Left colon (tissue), 2 donors: ENCODE measurements at regions not wholly inside any gene's neighbourhood (a gene's known extent, or its start where the extent isn't known, plus 50 kb on each side); places are given as distances from the start of the nearest gene placed in this dataset.
"Not testable (repeated sequence)": the region's sequence is repeated elsewhere in the genome, so short reads cannot be mapped to it uniquely, and the experiment has no call there.

Experiments used
- ATAC-seq: fragments of 200-7000 bp; cut with Tn5 transposase; one replicate; pipeline ENCODE4 v1.9.1; 2020; ENCODE audit warnings: mild to moderate bottlenecking, moderate library complexity
- DNase-seq, 2 donors: peaks; one replicate each; pipeline ENCODE4 v3.0.0-alpha.2; 2020
- intact Hi-C, 2 donors: fragments of 100-400 bp; cut with DNase I in 1 of 2; cut with micrococcal nuclease in 1 of 2; formaldehyde crosslinking; loops; one replicate each; pipeline versions ENCODE4 v1.11.2 to v1.14.0; 2022; cut with DNase I, micrococcal nuclease
- donor health status: DM: no; HTN: no; CAD: no.
- donor health status: DM: yes; HTN: yes; CAD: no.

DNA sequence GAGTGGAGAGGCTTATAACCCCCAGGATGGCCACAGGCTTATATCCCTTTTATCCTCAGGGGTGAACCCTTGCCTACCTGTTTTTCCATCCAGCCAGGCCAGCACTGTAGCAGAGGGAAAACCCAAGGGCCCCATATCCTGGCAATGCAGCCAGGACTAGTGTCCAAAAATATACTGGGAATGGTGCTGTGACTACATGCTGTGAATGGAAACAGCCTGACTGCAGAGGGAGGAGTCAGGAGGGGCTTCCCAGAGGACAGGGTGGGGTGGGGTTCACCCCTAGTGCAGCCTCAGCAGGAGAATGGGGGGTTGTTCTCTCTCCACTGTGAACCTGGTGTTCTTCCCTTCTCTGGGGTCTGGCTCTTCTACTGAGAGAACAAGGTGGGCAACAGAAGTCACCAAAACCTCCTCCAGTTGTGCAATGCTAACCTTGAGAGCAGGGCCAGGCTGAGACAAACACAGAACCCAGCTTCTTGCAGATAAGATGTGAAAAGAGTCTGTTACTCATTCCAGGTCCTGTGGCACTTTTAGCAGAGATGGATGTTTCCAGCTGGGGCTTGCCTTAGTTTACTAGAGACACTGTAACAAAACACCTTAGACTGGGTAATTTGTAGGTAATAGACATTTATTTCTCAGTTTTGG, 198.2 kb upstream of the PLGLB2 start:
- ATAC-seq, intact Hi-C loops, DNase-seq: not testable (repeated sequence)

DNA sequence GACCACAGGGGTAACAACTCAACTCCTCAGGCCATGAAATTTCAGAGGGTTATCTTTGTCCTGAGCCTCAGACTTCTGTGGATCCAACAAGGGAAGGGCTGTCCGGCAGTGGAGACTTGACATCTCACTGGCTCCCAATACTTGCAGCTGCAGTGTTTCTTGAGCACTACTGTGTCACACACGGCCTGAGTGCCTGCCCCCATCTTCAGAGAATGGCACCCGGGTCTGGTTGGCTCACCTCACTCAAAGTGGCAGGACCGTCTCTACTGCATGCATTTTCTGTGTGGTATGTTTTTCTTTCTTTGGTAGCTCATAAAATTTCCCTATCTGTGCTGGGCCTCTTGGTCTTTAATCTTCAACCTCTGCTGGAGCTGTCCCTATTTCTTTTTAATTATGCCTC, 193.2 kb upstream of the PLGLB2 start:
- intact Hi-C loops, DNase-seq, ATAC-seq: not testable (repeated sequence)

DNA sequence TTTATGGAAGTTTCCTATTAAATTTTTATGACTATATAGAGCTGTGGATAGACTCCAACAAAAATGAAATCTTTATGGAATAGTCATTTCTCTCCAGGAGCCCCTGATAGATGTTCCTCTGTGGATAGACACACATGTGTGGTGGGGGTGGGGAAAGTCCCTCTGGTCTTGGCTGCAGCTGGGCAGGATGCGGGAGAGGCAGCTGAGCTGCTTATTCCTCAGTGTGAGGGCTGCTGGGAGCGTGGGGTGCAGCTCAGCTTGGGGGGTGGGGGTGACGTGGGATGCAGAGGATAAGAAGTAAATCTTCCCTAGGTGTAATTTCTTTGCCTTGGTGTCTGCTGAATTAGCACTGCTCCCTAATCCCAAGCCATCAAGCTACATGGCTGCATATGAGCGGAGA, 192.8 kb upstream of the PLGLB2 start:
- ATAC-seq, intact Hi-C loops, DNase-seq: not testable (repeated sequence)

DNA sequence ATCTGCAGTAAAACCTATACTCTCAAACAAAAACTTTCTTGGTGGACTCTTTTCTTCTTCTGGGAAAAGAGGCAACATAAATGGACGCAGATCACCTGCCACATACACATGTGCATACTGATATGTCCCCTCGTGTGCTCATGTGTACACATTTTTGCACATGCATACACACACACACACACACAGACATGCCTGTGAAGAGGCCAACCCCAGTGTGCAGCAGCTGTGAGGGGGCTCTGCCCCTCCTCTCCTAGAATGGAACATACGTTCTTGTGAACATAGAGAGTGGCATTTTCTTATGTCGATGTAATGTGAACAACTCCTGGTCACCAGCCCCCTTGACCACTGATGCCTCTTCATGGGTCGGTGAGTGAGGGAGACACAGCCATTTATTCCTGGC, 188.9 kb upstream of the PLGLB2 start:
- DNase-seq, ATAC-seq, intact Hi-C loops: not testable (repeated sequence)

DNA sequence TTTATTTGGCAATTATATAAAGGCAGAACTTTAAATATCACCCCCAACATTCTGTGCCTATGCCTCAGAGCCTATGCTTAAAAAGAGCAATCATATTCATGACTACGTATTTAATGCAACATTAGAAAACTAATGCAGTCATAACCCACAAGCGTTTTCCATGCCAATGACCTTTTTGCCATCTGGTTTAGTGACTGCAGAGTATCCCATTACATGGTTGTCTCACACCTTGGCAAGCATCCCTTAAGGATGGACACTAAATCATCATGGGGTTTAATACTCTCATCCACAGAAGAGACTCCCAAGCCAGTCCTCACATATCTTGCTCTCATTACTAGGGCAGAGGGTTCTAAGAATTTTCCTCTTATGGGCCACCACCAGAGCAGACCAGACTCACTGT, 188.2 kb upstream of the PLGLB2 start:
- ATAC-seq, intact Hi-C loops, DNase-seq: not testable (repeated sequence)

DNA sequence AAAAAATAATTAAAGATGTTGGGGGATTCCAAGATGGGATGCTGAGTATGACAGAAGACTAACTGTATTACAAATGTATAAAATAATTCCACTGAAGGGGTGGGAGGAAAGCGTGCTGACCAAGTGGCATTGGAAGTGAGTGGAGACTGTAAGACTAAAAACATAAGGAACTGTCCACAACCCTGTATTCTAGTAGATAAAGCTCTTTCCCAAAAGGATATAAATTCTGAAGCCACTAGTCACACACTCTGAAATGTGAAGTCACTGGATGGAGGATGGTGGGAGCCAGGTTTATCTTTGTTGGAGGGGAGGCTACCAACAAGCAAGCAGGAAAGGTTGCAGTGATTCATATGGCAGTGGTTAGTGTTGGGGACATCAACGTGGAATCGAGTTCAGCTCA, 182.8 kb upstream of the PLGLB2 start:
- intact Hi-C loops, DNase-seq, ATAC-seq: not testable (repeated sequence)

DNA sequence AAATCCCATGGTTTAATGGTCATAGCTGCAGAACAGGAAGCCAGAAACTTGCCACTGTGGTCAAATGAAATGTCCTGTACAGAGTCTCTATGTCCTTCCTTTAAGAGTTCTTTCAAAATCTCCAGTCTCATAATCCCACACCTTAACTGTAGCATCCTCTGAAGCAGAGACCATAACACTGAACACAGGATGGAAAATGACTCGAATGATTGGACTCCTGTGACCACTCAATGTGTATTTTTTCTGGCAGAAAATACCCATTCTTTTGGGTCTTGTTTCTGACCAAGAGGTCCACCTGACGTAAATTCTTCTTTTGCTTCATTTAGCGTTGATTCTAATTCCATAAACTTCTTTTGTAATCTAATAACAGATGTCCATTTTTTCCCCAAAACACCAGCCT, 181.4 kb upstream of the PLGLB2 start:
- DNase-seq, ATAC-seq, intact Hi-C loops: not testable (repeated sequence)

DNA sequence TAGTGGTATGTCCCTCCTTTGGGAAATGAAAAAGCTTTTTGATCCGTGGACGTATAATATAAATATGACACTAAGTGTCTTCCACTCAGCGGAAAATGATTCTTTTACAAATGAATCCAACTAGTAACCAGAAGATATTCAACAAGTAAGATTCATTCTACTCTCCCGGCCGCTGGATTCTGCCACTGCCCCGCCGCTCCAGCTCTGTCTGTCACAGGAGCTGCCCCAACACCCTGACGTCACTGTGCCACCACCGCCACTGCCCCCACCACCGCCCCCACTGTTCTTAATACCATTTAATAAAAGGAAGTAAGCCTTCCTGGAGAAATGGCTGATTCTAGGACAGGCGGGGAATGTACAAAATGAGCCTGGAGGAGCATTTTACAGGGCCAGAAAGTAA, 180.8 kb upstream of the PLGLB2 start:
- DNase-seq, intact Hi-C loops, ATAC-seq: not testable (repeated sequence)

DNA sequence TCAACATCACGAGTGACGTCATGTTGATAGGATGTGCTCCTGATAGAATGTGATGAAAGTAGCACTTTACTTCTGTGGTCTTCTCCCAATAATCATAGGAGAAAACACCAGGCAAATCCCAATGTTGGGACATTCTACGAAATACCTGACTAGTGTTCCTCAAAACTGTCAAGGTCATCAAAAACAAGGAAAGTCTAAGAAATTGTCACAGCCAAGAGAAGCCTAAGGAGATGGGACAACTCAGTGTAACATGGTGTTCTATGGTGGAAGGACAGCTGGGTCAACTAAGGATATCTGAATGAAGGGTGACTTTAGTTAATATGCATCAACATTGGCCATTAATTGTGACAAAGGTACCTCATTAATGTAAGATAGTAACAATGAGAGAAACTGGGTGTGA, 180.0 kb upstream of the PLGLB2 start:
- intact Hi-C loops, DNase-seq, ATAC-seq: not testable (repeated sequence)

DNA sequence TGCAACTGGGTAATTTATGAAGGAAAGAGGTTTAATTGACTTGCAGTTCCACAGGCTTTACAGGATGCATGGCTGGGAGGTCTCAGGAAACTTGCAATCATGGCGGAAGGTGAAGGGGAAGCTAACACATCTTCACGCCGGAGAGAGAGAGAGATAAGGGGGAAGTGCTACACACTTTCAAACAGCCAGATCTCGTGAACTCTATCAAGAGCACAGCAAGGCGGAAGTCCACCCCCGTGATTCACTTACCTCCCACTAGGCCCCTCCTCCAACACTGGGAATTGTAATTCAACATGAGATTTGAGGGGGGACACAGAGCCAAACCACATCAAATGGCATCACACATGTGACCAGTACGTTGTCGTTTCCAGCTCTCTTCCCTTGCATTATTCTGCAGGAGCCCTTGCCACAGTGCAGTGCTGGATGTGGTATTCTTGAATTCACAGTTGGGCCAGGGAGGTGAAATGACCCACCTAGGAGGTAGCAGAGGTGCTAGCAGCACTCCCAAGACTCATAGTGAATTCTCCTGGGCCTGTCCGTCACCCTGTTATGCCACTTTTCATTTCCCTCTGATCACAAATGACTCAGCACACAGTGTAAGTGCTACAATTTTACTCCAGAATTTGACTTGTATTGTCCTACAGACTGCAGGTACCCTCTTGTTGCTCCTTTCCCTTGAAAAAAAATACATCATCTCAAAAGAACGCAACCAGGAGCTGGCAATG, 179.2 kb upstream of the PLGLB2 start:
- intact Hi-C loops, DNase-seq, ATAC-seq: not testable (repeated sequence)

DNA sequence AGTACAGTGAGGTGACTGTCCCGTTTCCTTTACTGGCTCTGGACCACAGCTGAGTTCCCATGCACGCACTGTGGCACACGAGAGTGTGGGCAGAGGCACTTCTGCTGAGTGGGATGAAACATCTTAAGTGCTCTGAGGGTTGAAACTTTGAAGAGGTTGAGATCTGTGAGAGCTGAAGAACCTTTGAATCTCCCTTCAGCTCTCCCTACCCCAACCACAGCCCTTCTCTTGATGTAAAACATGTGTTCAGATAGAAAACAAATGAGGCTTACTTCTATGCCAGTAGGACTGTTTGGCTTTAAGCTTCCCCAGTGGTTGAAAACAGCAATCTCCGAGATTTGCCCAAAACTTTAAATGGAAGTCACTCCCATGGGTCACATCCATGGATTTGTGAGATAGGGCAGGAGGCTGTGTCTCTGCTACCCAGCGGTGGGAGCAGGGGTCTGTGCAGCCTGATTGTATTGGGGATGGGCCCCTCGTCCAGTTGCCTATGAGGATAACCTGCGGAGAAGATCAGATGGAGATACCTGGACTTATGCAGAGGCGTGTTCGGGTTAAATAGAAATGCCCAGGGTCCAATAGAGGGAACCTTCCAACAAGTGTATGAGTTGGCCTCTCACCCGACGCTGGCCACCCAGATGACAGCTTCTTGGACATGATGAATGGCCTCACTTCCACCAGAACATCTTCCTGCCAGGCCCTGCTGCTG, 178.0 kb upstream of the PLGLB2 start:
- intact Hi-C loops, DNase-seq, ATAC-seq: not testable (repeated sequence)

DNA sequence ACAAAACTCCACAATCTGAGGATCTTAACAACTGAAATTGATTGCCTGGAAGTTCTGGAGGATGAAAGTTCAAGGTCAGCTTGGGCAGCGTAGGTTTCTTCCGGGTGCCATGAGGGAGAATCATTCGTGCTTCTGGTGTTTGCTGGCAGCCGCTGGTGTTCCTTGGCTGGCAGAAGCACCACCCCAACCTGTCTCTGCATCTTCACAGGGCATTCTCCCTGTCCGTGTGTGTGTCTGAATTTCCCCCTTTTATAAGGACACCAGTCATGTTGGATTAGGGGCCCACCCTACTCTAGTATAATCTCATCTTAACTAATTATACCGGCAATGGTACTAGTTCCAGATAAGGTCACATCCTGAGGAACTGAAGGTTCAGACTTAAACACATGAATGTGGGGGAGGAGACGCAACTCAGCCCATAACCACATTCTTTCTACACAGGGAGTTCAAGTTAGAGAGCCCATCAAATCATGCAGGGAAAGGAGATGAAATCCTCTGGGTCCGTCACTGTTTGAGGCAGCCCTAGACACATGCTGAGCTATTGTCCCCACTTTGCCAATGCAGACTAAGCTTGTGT, 175.9 kb upstream of the PLGLB2 start:
- DNase-seq, intact Hi-C loops: not testable (repeated sequence)

DNA sequence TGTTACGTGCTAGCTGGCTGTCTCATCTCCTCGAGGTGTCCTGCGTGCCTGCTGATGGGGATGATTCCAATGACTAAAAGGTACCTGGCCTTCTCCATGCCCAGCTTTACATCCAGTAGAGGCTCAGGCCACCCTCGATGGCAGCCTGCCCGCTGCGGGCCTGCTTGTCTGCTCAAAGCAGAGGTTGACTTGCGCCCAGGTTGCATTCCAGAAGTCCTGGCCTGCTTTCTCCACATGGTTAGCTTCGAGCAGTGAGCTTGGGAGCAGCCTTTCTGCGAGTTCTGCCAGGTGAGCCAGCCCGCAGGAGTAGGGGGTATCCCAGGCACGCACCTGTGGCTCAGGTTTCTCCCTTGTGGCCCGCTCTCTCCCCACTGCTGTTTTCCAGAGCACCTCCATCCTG, 175.0 kb upstream of the PLGLB2 start:
- ATAC-seq, DNase-seq, intact Hi-C loops: not testable (repeated sequence)

More for the DNA sequence above, 175.9 kb upstream of the PLGLB2 start:
- ATAC-seq, result not testable (repeated sequence)

DNA sequence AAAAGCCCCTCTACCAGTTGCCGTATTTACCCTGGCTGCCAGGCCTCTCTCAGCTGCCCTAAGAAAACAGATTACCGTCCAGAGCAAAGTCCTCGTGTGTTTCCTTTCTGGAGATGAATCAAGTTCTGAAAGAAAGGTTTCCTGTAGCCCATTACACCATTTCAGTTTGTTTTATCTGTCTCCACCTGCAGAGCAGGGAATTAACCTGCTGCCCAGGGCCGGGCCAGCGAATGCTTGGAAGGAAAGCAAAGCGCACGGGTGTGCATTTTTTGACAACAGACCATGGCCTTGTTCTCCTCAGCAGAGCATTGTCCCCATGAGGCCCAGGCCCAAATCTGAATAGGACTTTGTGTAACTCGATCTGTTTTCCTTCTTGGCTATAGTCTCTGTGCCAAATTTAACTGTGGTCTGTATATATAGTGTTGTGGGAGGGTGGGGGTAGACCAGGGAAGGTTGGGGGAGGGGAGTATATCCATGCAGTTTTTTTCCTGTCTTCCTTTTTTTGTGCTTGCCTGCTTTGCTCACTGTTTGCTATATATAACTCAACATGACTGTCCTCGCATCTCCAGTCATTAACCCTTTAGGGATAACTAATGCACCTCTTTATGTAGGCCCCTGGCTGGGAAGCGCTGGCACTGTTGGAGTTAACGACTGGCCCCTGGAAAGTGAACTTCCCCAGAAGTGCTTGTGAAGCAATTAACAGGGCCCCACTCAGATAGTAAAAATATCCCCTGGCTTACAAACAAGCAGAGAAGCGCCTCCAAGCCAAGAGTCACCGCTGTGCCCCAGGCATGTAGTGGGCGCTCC, 174.3 kb upstream of the PLGLB2 start:
- DNase-seq, intact Hi-C loops: not testable (repeated sequence)
- ATAC-seq, result peak; percentile 79

DNA sequence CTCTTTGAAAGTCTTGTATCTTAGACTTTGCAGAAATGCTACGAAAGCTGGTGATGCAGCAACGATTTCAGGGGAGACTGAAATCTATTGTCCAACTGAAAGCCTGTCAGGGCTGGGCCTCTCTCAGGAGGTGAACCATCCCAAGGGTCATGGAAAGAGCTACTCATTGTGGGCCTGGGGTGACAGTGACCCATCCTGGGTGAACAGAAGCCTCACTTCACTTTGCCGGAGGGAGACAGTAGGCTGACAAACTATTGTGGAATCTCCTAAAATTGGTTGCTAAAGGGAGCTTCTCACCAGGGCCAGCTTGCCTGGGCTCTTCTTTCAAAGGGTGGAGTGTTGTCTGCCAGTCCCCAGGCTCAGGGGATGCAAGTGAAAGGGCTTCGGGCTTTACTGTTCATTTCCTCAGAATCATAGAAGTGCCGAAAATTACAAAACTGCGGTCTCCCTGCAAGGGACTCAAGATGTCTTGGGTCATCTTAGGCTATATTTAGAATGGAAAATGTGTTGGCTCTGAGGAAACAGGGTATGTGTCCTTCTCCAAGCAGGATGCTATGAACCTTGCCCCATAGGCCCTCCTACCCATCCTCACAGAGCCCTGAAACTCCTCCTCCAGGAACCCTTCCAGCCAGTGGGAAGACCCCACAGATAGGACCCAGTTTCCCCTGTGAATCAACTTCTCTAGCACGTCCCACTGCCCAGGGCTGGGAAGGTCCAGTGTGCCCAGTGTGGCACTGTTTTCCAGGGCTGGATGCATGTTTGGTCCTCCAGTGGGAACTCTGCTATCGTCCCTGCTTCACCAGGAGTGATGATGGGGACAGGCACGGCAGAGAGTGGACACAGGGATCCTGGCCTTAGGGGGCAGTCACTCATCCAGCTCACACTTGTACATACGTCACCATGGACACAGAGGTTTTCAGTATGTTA, 173.4 kb upstream of the PLGLB2 start:
- intact Hi-C loops, ATAC-seq, DNase-seq: not testable (repeated sequence)

DNA sequence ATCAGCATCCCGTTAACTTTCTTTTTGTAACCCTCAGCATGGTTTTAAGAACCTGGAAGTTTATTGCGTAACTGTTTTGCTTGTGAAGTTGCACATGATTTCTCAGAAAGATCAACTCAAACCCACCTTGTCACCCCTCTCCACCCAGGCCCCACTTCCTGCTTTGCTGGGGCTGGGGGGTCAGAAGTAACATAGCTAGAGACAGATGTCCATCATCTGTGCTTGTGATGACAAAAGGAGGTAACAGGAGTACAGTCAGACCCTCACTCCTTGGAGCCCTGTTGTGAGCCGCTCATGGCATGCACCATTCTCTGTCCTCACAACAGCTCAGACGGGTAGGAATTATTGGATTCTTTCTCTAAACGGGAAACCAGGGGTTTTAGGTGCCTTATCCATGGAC, 172.7 kb upstream of the PLGLB2 start:
- ATAC-seq, DNase-seq, intact Hi-C loops: not testable (repeated sequence)

DNA sequence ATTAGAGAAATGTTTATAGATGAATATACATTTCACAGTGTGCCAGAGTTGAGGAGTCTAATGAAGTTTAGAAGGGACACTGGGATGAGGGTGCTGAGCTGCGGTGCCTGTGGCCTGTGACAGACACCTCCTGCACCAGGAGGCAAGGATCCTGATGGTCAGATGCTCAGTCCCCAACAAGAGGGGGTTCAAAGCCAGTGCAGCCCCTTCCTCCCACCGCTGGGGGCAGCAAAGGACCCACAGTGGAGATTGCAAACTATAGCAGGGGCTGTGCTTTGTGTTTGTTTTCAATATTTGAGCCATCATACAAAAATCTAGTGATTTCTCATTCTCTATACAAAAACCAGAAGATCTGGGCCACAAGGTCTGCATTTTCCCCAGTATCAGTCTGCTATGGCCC, 170.5 kb upstream of the PLGLB2 start:
- ATAC-seq, intact Hi-C loops, DNase-seq: not testable (repeated sequence)
